ENCODE measurements at regions not wholly inside any gene's neighbourhood (a gene's known extent, or its start where the extent isn't known, plus 50 kb on each side); places are given as distances from the start of the nearest gene placed in this dataset.

DNA sequence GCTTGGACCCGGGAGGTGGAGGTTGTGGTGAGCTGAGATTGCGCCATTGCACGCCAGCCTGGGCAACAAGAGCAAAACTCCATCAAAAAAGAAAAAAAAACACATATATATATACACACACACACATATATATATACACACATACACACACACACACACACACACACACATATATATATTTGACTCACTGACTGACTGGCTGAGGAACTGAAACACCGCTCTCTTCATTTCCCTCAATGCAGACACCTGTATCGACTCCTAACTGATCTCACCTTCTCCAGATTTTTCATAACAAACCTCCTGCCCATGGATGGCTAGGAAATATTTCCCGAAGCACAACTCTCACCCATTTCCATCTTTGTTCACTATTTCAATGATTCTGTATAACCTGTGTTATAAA is 140.7 kb upstream of the ANO3 start:
- TF ChIP-seq, protein P1, sequence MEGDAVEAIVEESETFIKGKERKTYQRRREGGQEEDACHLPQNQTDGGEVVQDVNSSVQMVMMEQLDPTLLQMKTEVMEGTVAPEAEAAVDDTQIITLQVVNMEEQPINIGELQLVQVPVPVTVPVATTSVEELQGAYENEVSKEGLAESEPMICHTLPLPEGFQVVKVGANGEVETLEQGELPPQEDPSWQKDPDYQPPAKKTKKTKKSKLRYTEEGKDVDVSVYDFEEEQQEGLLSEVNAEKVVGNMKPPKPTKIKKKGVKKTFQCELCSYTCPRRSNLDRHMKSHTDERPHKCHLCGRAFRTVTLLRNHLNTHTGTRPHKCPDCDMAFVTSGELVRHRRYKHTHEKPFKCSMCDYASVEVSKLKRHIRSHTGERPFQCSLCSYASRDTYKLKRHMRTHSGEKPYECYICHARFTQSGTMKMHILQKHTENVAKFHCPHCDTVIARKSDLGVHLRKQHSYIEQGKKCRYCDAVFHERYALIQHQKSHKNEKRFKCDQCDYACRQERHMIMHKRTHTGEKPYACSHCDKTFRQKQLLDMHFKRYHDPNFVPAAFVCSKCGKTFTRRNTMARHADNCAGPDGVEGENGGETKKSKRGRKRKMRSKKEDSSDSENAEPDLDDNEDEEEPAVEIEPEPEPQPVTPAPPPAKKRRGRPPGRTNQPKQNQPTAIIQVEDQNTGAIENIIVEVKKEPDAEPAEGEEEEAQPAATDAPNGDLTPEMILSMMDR (conservative IDR thresholded peaks at IDR 0.05 in 1 of 2, IDR thresholded peaks at IDR 0.05 in 1 of 2; ENCODE audit: low read depth in 1 of 2, low read length in 2 of 2): no peak
- TF ChIP-seq EZH2 (IDR thresholded peaks at IDR 0.05; ENCODE audit: low read length, missing control alignments): no peak

Data from fibroblast of lung (primary cell).